ENCODE measurements at regions not wholly inside any gene's neighbourhood (a gene's known extent, or its start where the extent isn't known, plus 50 kb on each side); places are given as distances from the start of the nearest gene placed in this dataset.

DNA sequence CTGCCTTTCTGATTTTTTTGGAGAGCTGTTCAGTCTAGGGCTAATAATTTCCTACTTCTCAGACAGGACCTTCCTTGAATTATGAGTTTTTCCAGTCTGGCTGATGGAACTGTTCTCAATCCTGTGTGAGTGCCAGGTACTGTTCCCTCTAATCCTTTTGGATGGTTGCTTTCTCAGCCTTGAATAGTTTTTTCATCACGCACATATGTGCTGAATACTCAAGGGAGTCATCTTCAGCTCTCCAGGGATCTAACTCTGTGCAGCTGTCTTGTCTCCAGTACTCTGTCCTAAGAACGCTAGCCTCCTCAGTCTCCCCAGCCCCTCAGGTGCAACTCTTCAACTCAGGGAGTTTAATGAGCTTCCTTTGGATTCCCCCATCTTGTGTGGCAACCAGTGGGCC, 93.2 kb downstream of the GASK1B start:
- TF ChIP-seq, protein P1, sequence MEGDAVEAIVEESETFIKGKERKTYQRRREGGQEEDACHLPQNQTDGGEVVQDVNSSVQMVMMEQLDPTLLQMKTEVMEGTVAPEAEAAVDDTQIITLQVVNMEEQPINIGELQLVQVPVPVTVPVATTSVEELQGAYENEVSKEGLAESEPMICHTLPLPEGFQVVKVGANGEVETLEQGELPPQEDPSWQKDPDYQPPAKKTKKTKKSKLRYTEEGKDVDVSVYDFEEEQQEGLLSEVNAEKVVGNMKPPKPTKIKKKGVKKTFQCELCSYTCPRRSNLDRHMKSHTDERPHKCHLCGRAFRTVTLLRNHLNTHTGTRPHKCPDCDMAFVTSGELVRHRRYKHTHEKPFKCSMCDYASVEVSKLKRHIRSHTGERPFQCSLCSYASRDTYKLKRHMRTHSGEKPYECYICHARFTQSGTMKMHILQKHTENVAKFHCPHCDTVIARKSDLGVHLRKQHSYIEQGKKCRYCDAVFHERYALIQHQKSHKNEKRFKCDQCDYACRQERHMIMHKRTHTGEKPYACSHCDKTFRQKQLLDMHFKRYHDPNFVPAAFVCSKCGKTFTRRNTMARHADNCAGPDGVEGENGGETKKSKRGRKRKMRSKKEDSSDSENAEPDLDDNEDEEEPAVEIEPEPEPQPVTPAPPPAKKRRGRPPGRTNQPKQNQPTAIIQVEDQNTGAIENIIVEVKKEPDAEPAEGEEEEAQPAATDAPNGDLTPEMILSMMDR (IDR thresholded peaks at IDR 0.05) = no peak
- no peak for TF ChIP-seq POLR2A (IDR thresholded peaks at IDR 0.05)

Data from lower leg skin (tissue), 3 donors.